ENCODE measurements at regions not wholly inside any gene's neighbourhood (a gene's known extent, or its start where the extent isn't known, plus 50 kb on each side); places are given as distances from the start of the nearest gene placed in this dataset.

DNA sequence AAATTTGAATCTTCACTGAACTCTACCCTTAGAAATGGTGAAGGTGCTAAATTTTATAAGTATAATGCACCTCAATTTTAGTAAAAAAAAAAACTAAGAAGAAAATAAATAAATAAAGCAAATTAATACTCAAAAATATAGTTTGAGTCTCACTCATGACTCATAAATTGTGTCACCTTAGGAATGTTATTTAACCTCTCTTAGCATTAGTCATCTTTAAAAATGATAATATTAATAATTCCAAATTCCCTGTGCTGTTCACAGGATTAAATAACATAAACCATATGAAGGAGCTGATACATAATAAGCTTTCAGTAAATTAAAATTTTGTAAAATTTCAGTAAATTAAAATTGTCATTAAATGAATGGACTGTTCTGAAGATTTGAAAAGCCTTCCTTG lies 339.8 kb upstream of the RGMB start:
- Histone ChIP-seq H3K27ac (ENCODE audit: low read depth, low read length) (no peak overlapping the region), H3K27me3 (replicated peaks in 1 of 4; ENCODE audit: control insufficient read depth in 3 of 4, extremely low read depth in 1 of 4, insufficient read depth in 3 of 4, low read length in 3 of 4) (no peaks in the 10 kb centered on the region), H3K79me1 (ENCODE audit: low read depth, low read length) (no peaks in the 10 kb centered on the region), H2AK5ac (ENCODE audit: low read depth, low read length) (no peak overlapping the region), H2BK120ac (replicated peaks; ENCODE audit: low read depth, low read length) (no peak overlapping the region), H3K9ac (replicated peaks in 1 of 4; ENCODE audit: extremely low read depth in 1 of 4, low read depth in 3 of 4, low read length in 3 of 4) (no peak overlapping the region), H3K9me3 (ENCODE audit: insufficient read depth in 2 of 2, low read depth in 1 of 2, low read length in 1 of 2) (peaks cover 10 to 16% of the 10 kb centered on the region in 2 experiments; a peak in 2 of 4 replicates), H2BK15ac (ENCODE audit: low read length) (no peak overlapping the region), H3K4me3 (ENCODE audit: extremely low read depth in 1 of 4, insufficient read depth in 2 of 4, low read depth in 3 of 4, low read length in 4 of 4) (no peak overlapping the region), H3K4ac (replicated peaks; ENCODE audit: insufficient read length, low read depth, low read length) (no peak overlapping the region), H3K4me2 (ENCODE audit: insufficient read depth in 1 of 2, low read depth in 2 of 2, low read length in 2 of 2) (no peak overlapping the region), H3K56ac (replicated peaks; ENCODE audit: insufficient read length, low read depth, low read length) (no peak overlapping the region), H4K8ac (ENCODE audit: extremely low read depth, insufficient read depth, low read length) (no peak overlapping the region), H3K79me2 (ENCODE audit: control insufficient read depth in 1 of 2, insufficient read depth in 2 of 2, low read length in 2 of 2) (no peaks in the 10 kb centered on the region), H3K18ac (ENCODE audit: extremely low read depth, low read length) (no peak overlapping the region), H3K14ac (ENCODE audit: insufficient read length) (no peak overlapping the region), H2BK5ac (ENCODE audit: low read depth, low read length) (no peak overlapping the region), H2AFZ (ENCODE audit: low read length) (no peak overlapping the region), H3K4me1 (replicated peaks in 1 of 4; ENCODE audit: control insufficient read depth in 3 of 4, insufficient read depth in 4 of 4, low read length in 3 of 4) (peaks cover 5 to 17% (median 8%) of the 10 kb centered on the region in 4 experiments; a peak in 6 of 7 replicates), H2BK12ac (ENCODE audit: low read depth, low read length) (no peak overlapping the region), H4K5ac (ENCODE audit: insufficient read length, low read depth, low read length) (no peak overlapping the region), H3K23me2 (ENCODE audit: low read depth, low read length) (peaks cover 2% of the 10 kb centered on the region; the same call in 1 of the 2 replicates), H2BK20ac (ENCODE audit: low read length) (no peak overlapping the region), H4K91ac (replicated peaks; ENCODE audit: insufficient read length, low read length) (no peak overlapping the region), H4K20me1 (replicated peaks in 1 of 2; ENCODE audit: control insufficient read depth in 1 of 2, insufficient read depth in 2 of 2, low read length in 2 of 2) (no peaks in the 10 kb centered on the region), H3K23ac (ENCODE audit: insufficient read length) (no peak overlapping the region), H3K36me3 (ENCODE audit: control insufficient read depth in 2 of 4, insufficient read depth in 4 of 4, low read length in 3 of 4) (no peaks in the 10 kb centered on the region; a peak in 1 of 8 replicates)
- FAIRE-seq (no peak), DNase-seq (ENCODE audit: low read depth in 1 of 2, low spot score in 2 of 2) (no peak)
- CTCF ChIA-PET (ENCODE audit: partially characterized antibody) = interaction anchor here (2.0 kb wide), 1 partner anchor 15 kb away, joined by 4 read pairs; no protein-coding TSS in a partner anchor
- POLR2A ChIA-PET (ENCODE audit: partially characterized antibody) = no interaction called here
- TF ChIP-seq, protein P1, sequence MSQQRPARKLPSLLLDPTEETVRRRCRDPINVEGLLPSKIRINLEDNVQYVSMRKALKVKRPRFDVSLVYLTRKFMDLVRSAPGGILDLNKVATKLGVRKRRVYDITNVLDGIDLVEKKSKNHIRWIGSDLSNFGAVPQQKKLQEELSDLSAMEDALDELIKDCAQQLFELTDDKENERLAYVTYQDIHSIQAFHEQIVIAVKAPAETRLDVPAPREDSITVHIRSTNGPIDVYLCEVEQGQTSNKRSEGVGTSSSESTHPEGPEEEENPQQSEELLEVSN (IDR thresholded peaks at IDR 0.05) = no peak
- no peak for TF ChIP-seq RFX5 (IDR thresholded peaks at IDR 0.05; ENCODE audit: borderline replicate concordance, low read depth, low read length)
- TF ChIP-seq, protein P2, sequence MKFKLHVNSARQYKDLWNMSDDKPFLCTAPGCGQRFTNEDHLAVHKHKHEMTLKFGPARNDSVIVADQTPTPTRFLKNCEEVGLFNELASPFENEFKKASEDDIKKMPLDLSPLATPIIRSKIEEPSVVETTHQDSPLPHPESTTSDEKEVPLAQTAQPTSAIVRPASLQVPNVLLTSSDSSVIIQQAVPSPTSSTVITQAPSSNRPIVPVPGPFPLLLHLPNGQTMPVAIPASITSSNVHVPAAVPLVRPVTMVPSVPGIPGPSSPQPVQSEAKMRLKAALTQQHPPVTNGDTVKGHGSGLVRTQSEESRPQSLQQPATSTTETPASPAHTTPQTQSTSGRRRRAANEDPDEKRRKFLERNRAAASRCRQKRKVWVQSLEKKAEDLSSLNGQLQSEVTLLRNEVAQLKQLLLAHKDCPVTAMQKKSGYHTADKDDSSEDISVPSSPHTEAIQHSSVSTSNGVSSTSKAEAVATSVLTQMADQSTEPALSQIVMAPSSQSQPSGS (IDR thresholded peaks at IDR 0.05; ENCODE audit: low read length) = no peak
- no peak for TF ChIP-seq PHF8 (conservative IDR thresholded peaks at IDR 0.05; ENCODE audit: low read depth, low read length)
- TF ChIP-seq, protein P3, sequence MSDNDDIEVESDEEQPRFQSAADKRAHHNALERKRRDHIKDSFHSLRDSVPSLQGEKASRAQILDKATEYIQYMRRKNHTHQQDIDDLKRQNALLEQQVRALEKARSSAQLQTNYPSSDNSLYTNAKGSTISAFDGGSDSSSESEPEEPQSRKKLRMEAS (IDR thresholded peaks at IDR 0.05) = no peak
- TF ChIP-seq RXRA (IDR thresholded peaks at IDR 0.05; ENCODE audit: insufficient read depth, low read depth, low read length) = no peak
- no peak for TF ChIP-seq ASH2L (IDR thresholded peaks at IDR 0.05; ENCODE audit: low read length)
- no peak for TF ChIP-seq KDM4A (IDR thresholded peaks at IDR 0.05; ENCODE audit: low read depth, low read length, severe bottlenecking)
- TF ChIP-seq POLR2AphosphoS5 (IDR thresholded peaks at IDR 0.05; ENCODE audit: low read depth, low read length) = no peak
- no peak for TF ChIP-seq RNF2 (IDR thresholded peaks at IDR 0.05; ENCODE audit: borderline replicate concordance, low read depth, low read length, missing control alignments, poor library complexity, severe bottlenecking)
- no peak for TF ChIP-seq RBBP5 (IDR thresholded peaks at IDR 0.05; ENCODE audit: borderline replicate concordance, low read depth, low read length)
- TF ChIP-seq EGR1 (IDR thresholded peaks at IDR 0.05; ENCODE audit: borderline replicate concordance, low read depth, low read length) = no peak

All from H1 (cell line).